ENCODE measurements at regions not wholly inside any gene's neighbourhood (a gene's known extent, or its start where the extent isn't known, plus 50 kb on each side); places are given as distances from the start of the nearest gene placed in this dataset.

- FAIRE-seq, result no peak
- Mint-ChIP-seq H3K4me3 (ENCODE audit: unreplicated experiment) (no peak overlapping the region), H3K4me1 (ENCODE audit: low read depth, unreplicated experiment) (peaks cover 20% of the 10 kb centered on the region), H3K27me3 (ENCODE audit: low read depth, unreplicated experiment) (peaks cover 40% of the 10 kb centered on the region), H3K27ac (ENCODE audit: unreplicated experiment) (no peak overlapping the region), H3K9me3 (ENCODE audit: unreplicated experiment) (no peaks in the 10 kb centered on the region), H3K36me3 (ENCODE audit: low read depth, unreplicated experiment) (no peaks in the 10 kb centered on the region)
- H3K4me1 ChIP-seq (ENCODE audit: insufficient read depth, low read length), result no peaks in the 10 kb centered on the region
- no peaks in the 10 kb centered on the region for H3K79me2 ChIP-seq (ENCODE audit: insufficient read depth, low read length)
- no peak overlapping the region for H3K4me2 ChIP-seq (ENCODE audit: low read length)
- TF ChIP-seq EZH2 (IDR thresholded peaks at IDR 0.05; ENCODE audit: insufficient read depth, low read length), result no peak
- TF ChIP-seq, protein P1, sequence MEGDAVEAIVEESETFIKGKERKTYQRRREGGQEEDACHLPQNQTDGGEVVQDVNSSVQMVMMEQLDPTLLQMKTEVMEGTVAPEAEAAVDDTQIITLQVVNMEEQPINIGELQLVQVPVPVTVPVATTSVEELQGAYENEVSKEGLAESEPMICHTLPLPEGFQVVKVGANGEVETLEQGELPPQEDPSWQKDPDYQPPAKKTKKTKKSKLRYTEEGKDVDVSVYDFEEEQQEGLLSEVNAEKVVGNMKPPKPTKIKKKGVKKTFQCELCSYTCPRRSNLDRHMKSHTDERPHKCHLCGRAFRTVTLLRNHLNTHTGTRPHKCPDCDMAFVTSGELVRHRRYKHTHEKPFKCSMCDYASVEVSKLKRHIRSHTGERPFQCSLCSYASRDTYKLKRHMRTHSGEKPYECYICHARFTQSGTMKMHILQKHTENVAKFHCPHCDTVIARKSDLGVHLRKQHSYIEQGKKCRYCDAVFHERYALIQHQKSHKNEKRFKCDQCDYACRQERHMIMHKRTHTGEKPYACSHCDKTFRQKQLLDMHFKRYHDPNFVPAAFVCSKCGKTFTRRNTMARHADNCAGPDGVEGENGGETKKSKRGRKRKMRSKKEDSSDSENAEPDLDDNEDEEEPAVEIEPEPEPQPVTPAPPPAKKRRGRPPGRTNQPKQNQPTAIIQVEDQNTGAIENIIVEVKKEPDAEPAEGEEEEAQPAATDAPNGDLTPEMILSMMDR (IDR thresholded peaks at IDR 0.05; ENCODE audit: insufficient read depth, low read depth, low read length), result no peak
- H4K20me1 ChIP-seq (ENCODE audit: insufficient read depth, low read length), result no peaks in the 10 kb centered on the region
- no peaks in the 10 kb centered on the region for H3K27me3 ChIP-seq (ENCODE audit: insufficient read depth, low read length)
- H3K36me3 ChIP-seq (ENCODE audit: insufficient read depth, low read length), result no peaks in the 10 kb centered on the region
- H3K9ac ChIP-seq (ENCODE audit: low read length), result no peak overlapping the region
- H3K27ac ChIP-seq (ENCODE audit: low read depth, low read length), result no peak overlapping the region
- no peak for DNase-seq (ENCODE audit: low read depth)
- H3K9me3 ChIP-seq (ENCODE audit: insufficient read depth, low read depth, low read length), result no peaks in the 10 kb centered on the region
- no peak overlapping the region for H2AFZ ChIP-seq (ENCODE audit: low read depth, low read length)
- no peak overlapping the region for H3K4me3 ChIP-seq (ENCODE audit: insufficient read depth, low read depth, low read length)
Observed at GRCh38 chr2:15780912-15781574, 159.3 kb upstream of the MYCN start.

GRCh38 chr2:15782009-15782751, 158.2 kb upstream of the MYCN start:
- Histone ChIP-seq H4K20me1 (ENCODE audit: insufficient read depth, low read length) (no peaks in the 10 kb centered on the region), H3K4me2 (ENCODE audit: low read length) (no peak overlapping the region), H3K9me3 (ENCODE audit: insufficient read depth, low read depth, low read length) (no peaks in the 10 kb centered on the region), H3K4me3 (ENCODE audit: insufficient read depth, low read depth, low read length) (no peak overlapping the region), H3K4me1 (ENCODE audit: insufficient read depth, low read length) (no peaks in the 10 kb centered on the region), H3K79me2 (ENCODE audit: insufficient read depth, low read length) (no peaks in the 10 kb centered on the region), H3K9ac (ENCODE audit: low read length) (no peak overlapping the region), H3K36me3 (ENCODE audit: insufficient read depth, low read length) (no peaks in the 10 kb centered on the region), H2AFZ (ENCODE audit: low read depth, low read length) (no peak overlapping the region), H3K27ac (ENCODE audit: low read depth, low read length) (no peak overlapping the region), H3K27me3 (ENCODE audit: insufficient read depth, low read length) (no peaks in the 10 kb centered on the region)
- Mint-ChIP-seq H3K4me1 (ENCODE audit: low read depth, unreplicated experiment) (peaks cover 10% of the 10 kb centered on the region), H3K9me3 (ENCODE audit: unreplicated experiment) (no peaks in the 10 kb centered on the region), H3K27me3 (ENCODE audit: low read depth, unreplicated experiment) (peaks cover 42% of the 10 kb centered on the region), H3K27ac (ENCODE audit: unreplicated experiment) (no peak overlapping the region), H3K36me3 (ENCODE audit: low read depth, unreplicated experiment) (no peaks in the 10 kb centered on the region), H3K4me3 (ENCODE audit: unreplicated experiment) (no peak overlapping the region)
- FAIRE-seq (no peak), DNase-seq (ENCODE audit: low read depth) (peak; percentile 8)
- TF ChIP-seq, protein P1 (IDR thresholded peaks at IDR 0.05; ENCODE audit: insufficient read depth, low read depth, low read length), result no peak
- TF ChIP-seq EZH2 (IDR thresholded peaks at IDR 0.05; ENCODE audit: insufficient read depth, low read length), result no peak

All from astrocyte (in vitro differentiated cells and primary cell).